Globus pallidus (tissue), 1 donor: ENCODE measurements at regions not wholly inside any gene's neighbourhood (a gene's known extent, or its start where the extent isn't known, plus 50 kb on each side); places are given as distances from the start of the nearest gene placed in this dataset.

ENCODE experiments used
- DNase-seq: peaks from one replicate; pipeline ENCODE4 v3.0.0-alpha.2; 2015; ENCODE audit warnings: low spot score

DNA sequence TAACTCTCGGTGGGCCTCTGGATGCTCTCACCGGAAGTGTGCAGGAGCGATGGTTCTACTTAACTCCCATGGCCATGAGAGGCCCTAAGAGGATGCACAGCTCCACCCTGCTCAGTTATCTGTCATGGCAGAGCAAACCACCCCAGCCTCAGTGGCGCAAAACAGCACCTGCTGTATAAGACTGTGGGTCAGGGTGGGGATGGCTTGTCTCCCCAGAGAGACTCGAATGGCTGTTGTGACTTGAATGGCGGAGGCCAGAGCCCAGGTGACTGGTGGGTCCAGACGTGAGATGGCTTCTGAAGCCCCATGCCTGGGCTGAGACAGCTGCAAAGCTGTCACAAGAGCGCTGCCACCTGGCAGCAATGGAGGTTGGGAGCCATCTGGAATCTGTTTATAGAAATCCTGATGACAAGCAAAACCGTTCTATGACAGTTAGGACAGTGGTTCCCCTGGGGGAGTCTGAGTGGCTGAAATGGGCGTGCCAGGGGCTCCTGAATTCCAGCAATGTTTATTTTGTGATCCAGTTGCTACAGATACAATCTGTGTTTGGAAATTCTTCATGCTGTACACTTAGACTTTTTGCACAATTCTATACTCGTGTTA is 490.5 kb downstream of the TCERG1L start:
- DNase-seq: no peak

DNA sequence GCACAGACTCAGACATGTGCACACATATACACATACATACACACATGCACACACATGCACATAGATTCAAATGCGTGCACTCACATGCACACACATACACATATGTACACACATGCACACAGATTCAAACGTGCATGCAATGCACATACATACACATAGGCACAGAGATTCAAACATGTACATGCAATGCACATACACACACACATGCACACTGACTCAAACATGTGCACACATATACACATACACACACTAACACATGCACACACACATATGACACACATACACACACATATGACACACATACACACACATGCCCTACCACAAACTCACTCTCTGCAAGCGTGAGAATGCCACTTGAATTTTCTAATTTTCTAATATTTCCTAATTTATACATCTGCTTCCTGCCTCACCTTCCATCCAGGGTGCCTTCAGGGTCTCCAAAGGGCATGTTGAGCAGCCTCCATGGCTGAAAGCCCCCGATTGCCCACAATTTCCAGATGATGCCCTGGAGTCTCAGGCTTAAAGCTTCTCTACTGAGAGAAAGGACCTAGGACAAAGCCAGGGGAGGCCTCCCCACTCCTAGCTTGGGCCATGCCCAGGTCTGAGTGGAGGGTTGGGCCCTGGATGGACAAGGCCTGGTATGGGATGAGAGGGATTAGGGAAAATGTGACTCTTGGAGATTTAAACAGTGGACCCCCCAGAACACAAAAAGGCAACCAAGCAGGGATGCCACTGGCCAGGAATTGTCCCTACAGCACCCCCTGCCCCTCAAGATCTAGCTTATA is 487.1 kb downstream of the TCERG1L start:
- no peak for DNase-seq

DNA sequence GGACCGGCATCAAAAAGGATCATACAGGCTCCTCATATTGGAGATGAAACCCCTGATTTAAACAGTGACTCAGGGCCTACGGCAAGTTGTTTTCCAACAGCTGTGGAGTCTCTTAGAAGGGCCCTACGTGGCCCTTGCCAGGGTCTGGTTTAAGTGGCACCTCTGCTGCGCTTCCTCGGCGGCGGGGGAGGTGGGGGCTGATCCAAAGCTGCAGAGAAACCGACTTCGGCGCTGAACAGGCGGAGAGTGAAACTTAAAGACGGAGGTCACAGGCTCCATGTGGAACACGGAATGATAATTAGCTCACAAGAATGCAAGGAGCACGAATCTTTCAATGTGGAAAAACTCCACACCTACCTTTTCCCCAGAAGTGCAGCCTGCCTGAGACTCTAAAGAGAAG is 477.9 kb downstream of the TCERG1L start:
- DNase-seq: no peak

DNA sequence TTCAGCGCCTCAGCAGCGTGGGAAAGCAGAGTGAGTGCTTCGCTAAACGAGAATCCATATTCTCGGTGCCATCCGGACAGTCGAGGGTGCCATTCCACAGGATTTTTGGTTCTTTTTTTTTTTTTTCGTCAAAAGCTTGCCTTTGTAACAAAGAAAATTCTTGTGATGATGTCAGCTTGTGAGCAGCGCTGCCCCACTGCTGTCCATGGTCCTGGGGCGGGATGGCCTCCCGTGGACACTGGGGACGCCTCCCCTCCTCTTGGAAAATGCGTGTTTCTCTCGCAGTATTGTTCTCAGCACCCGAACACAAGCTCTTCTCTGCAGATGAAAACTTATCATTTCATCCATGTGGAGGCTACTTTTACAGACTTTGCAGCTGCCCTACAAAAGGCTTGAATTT is 477.4 kb downstream of the TCERG1L start:
- DNase-seq: no peak

DNA sequence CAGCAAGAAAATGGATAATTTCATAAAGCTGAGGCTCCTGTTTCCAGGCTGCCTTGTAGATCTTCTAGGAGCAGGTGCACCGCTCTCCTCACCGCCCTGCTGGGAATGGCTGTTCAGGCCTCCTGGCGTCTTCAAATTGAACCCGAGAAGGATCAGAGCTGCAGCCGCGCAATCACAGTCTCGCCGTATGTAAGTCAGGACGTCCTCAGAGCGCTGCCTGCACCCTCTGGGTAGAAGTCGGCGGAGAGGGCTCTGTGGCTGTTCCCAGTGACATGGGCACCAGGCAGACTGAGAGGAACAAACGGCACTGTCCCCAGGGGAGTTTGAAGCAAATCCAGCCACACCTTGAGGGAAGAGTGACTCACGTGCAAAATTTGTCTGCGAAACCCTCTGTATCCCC is 476.9 kb downstream of the TCERG1L start:
- no peak for DNase-seq

DNA sequence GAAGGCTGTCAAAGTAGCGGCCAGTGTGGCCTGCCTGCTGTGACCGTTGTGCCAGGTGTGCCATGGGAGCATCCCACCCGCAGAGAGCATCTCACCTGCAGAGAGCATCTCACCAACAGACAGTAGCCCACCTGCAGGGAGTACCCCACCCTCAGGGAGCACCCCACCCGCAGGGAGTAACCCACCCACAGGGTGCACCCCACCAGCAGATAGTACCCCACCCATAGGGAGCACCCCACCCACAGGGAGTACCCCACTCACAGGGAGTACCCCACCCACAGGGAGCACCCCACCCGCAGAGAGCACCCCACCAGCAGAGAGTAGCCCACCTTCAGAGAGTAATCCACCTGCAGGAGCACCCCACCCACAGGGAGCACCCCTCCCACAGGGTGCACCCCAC is 476.5 kb downstream of the TCERG1L start:
- DNase-seq: no peak

DNA sequence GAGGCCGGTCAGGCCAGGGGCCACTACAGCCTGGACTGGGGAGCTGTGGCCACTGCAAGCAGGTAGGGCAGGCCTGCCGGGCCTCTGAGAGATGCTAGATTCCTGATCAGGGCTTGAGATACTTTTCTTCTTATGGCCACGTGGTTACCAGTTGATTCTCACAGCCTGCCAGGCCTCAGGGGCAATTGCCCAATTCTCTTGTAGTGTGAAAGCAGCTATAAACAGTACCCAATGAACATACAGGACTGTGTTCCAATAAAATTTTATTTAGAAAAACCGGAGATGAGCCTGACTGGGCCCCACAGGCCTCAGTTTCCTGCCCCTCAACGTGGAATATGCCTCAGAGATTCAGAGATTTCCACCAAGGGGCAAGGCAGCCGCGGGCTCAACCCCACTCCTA is 475.2 kb downstream of the TCERG1L start:
- DNase-seq: no peak

DNA sequence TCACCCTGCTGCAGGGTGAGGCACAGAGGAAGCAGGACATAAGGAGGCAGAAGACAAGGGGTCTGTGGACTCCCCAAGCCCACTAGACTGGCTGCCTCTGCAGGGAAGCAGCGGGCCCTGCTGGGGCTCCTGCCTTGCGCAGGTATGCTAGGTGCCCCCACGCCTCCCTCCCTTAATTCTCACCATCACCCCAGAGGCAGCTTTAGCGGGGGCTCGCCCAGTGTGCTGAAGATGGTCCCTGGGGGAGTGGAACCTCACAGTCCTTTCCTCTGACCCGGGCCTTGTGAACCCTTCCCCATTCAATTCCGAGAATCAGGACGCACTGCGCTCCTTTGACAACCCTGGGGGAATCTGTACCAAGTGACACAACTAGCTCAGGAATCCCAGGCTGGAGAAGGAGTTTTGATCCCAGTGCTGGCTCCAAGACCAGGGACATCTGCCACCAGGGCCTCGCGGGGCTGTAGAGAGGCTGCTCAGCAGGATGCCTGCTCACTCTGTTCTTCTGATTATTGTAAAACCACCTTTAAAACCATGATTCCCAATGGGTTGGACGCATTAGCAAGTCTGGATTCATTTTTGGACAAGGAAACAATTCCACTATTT is 468.4 kb downstream of the TCERG1L start:
- no peak for DNase-seq

DNA sequence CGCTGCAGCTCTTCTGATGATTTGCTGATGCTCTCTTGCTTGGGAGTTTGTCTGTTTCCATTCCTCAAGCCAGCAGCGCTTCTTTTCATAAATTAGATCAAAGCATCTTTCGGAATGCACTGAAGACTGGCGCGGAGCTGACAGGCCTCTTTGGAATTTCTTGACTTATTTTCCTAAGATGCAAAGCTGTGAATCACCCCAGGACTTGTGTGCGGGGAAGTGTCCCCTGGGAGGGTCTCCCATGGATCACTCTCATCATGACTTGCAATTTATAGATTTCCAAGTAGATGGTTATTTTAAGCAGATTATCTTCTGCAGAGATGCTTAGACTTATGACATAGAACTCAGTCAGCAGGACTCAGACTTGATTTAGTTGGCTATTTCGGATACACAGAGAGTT is 467.2 kb downstream of the TCERG1L start:
- DNase-seq: no peak

DNA sequence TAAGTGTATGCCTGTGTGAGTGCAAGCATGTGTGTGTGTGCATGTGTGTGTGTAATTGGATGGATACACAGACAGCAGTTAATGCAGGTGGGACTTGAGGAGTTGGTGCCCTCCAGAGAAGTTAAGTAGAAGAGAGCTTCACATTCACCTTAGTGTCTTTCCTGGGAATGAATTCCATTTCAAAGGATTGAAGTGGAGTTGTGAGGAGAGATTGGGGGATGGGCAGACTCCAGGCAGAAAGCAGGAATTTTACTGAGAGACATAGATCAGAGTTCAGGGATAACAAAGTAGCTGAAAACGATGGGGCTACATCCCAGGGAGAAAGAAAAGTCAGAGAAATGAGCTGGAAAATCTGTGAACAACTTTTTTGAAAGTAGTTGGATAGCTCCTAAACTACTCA is 464.4 kb downstream of the TCERG1L start:
- DNase-seq: no peak

DNA sequence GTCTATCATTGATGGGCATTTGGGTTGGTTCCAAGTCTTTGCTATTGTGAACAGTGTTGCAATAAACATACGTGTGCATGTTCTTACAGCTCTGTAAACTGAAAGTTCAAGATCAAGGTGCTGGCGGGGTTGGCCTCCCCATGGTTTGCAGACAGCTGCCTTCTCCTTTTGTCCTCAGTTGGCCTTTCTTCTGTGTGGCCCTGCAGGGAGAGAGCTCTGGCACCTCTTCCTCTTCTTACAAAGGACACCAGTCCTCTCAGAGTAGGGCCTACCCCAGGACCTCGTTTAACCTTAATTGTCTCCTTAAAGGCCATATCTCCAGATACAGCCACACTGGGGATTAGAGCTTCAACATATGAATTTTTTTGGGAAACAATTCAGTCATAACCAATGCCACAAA is 462.7 kb downstream of the TCERG1L start:
- DNase-seq: no peak

DNA sequence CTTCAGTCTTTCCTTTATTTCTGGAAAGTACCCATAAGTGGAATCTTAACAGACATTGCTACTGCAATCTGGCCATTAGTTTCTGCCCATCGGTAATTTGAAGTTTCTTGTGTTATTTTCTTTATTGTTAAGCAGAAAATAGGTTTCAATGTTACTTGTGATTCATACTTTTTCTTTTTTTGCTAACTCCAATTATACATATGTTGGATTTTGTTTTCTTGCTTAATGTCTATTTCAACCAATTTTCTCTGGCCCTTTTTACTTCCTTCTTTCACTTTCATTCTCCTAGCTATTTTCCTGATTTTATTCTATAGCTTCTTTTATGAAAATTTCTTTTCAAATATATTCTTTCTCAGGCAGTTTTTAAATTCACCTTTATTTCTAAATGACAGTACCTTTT is 457.4 kb downstream of the TCERG1L start:
- no peak for DNase-seq

DNA sequence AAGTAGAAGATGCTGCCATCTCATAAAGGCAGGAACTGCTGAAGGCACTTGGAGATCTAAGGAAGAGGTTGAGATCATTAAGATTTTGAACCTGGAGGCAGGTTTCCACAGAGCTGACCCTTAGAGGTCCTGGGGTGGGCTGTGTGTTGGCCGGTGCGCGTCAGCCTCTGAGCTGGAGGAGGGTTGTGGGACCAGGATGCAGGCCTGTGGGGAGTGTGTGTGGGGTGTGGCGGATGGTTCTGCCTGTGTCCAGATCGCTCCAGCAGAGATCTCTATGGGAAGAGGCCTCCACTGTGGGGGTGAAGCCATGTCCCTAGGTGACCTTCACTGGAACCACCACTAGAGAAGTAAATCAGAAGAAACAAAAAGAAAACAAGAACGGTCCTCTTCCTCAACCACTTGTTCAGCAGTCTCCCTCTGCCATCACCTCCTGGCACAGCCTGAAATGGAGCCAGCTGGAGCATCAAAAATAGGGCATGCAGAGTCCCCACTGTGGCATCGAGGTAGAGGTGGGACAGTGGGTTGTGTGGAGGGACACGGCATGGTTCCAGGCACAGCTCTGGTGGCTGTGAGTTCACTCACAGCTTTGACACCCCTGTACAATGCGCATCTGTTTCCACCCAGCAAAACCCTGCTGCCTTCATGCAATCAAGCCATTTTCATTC is 453.8 kb downstream of the TCERG1L start:
- DNase-seq: no peak

DNA sequence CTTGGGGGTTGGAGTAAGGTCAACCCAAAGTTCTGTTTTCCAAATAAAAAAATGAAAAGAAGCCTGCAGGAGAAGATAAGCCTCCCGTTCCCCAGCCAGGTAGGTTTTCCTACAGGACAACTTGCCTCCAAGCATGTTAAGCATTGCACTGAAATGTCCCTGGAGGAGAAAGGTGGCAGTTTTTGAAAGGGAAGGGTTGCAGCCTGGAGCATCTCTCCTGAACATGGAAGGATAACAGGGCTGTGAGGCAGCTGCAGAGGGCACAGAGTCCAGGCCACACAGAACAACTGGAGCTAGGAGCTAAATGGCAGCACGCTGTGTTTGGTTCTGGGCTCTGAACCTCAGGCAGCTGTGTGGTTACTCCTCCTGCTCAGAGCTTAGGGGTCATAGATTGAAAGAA is 452.9 kb downstream of the TCERG1L start:
- no peak for DNase-seq

DNA sequence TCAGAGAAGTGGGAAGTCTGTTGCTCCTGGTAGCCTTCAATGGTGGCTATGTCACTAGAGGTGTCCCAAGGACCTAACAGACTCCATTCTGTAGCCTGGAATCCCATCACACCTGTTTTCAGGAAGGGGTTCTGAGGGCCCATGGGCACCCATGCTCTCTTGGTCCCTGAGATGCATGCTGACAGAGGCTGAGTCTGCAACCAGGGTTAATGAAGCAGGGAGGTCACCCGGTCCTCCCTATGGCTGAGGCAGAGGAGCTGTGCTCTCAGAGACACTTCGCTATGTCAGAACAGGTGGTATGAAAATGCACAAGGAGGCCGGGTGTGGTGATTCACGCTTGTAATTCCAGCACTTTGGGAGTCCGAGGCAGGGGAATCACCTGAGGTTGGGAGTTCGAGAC is 452.1 kb downstream of the TCERG1L start:
- DNase-seq: no peak

DNA sequence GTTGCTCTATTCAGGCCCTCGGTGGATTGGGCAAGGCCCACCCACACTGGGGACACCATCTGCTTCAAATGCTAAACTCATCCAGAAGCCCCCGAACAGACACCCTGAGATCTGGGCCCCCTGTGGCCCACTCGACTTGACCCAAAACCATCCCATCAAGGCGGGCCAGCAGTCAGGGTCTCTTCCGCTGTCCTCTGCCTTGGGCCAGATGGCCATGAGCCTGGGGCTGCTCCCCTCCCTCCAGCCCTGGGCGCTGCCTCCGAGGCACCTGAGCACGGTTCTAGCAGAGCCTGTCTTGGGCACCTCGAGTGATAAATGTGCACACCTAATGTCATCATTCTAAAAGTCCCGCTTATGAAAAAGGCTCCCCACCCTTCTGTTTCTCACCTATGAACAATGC is 449.4 kb downstream of the TCERG1L start:
- DNase-seq: no peak

DNA sequence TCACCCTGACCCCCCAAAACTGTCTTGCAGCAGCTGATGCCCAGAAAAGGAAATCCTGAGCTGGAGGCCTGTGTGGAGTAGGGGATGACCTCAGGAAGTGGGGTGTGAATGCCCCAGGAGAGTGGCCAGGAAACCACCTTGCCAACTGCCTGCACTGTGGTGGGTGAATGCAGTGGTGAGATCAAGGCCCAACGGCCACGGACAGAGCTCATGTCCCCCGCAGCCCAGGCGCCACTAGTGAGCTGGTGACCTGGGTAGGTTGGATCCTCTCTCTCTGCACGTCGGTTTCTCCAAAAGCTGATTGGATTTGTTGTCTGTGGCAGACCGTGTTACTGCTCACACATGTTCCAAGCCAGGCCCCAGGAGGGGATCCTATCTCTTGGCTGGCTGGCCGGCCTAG is 448.9 kb downstream of the TCERG1L start:
- no peak for DNase-seq

DNA sequence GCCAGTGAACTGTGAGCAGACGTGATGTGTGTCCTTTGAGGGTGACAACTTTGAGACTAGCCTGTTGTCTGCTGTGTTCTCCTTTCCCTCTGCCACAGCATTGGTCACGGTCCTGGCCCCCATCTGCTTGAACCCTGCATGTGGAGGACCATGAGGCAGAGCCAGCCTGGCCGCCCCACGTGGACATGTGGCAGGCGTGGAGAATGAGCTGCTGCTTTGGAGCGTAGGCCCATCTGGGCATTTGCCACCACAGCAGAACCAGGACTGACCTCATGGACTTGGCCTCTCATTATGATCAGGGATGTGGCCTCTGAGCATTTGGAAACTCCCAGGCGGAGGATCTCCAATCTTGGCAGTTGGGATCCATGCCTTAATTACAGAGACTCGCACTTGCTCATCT is 448.5 kb downstream of the TCERG1L start:
- DNase-seq: no peak

DNA sequence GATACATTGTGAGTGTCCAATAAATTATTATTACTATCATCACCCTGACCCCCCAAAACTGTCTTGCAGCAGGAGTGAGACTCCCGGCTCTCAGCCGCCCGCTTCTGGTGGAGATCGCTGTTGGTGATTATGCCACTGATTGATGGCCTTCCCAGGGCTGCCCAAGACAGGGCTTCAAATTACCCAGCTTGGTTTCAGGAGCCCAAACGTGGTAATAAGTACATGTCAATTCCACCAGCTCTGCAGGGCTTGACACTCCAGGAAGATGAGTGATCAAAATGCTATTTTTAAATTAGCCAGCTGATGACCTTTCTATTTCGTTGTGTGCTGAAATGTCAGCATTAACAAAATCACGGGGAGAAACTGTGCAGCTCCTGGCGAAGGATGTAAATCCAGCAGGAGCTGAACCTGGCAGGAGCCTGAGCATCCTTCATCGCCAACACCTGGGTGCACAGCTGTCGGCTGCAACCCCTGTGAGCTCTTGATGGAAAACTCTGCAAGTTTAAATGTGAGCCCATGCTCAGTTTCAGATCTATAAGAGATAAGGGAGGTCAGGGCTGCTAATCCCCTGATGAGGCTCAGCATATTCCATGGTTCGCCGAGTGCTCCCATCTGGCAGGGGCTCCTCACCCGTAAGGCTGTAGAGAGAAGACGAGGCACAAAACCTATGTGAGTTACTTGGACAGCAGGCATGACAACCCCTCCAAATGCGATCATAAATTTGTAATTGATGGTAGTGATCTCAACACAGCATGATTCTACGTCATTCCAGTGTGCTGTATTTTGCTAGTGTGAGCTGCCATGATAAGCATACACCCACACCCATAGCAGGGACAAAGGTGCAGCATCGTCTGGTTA is 446.3 kb downstream of the TCERG1L start:
- DNase-seq: no peak

DNA sequence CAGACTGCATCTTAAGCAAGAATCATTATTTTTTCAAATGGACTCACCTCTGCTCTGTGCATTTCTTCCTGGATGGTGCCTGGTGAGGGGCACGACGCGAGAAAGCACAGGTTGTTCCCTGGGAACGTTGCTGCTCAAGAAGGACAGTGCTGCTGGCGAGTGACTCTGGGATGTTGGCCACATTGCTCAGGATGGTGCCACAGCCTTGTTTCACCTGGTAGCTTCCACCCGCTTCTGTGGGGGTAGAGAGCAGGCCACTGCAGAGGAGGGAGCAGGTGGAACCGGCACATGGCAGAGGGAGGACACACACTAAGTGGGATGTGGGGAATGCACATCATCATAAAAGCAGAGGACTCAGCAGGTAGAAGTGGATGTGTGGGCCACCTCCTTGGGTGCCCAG is 444.7 kb downstream of the TCERG1L start:
- DNase-seq: no peak

DNA sequence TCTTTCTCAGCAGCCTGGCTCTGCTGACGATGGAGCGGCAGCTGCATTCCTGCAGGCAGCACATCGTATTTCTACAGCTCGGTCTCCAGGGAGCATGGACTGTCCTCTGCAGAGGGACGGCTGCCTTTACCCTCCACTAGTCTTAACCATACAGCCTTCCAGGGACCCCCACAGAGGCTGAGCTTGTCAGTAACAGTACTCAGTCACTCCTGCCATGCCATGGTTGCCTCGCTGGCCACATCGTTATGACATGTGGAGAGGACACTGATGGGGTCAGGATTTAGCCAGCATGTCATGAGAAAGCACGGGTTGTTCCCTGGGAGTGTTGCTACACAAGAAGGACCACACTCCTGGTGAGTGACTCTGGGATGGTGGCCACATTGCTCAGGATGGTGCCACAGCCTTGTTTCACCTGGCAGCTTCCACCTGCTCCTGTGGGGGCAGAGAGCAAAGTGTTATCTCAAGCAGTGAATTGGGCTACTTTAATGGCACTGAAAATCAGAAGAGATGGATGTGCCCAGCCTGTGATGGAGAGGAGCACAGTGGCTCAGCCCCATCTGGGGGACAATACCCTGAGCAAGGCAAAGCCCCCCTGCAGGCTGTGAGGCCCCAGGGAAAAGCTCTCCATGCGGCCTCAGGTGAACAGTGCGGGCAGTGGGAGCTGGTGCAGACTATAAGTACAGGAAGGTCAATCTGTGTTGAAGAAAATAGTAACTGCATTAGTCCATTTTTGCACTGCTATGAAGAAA is 443.9 kb downstream of the TCERG1L start:
- DNase-seq: no peak
